ENCODE measurements at regions not wholly inside any gene's neighbourhood (a gene's known extent, or its start where the extent isn't known, plus 50 kb on each side); places are given as distances from the start of the nearest gene placed in this dataset.

GRCh38 chr16:85279825-85280545, 167.7 kb upstream of the CIBAR2 start:
- Histone ChIP-seq H3K36me3 (ENCODE audit: control insufficient read depth, insufficient read depth, low read length) (no peaks in the 10 kb centered on the region), H3K4me3 (ENCODE audit: low read depth, low read length) (no peak overlapping the region), H3K27me3 (ENCODE audit: control insufficient read depth, insufficient read depth, low read length) (peaks cover 1% of the 10 kb centered on the region)
- TF ChIP-seq CTCF (IDR thresholded peaks at IDR 0.05; ENCODE audit: insufficient read depth, low read length, severe bottlenecking): no peak
- FAIRE-seq (no peak), DNase-seq (ENCODE audit: low read depth) (no peak)

GRCh38 chr16:85281181-85281580, 168.9 kb upstream of the CIBAR2 start:
- Histone ChIP-seq H3K36me3 (ENCODE audit: control insufficient read depth, insufficient read depth, low read length) (no peaks in the 10 kb centered on the region), H3K4me3 (ENCODE audit: low read depth, low read length) (no peak overlapping the region), H3K27me3 (ENCODE audit: control insufficient read depth, insufficient read depth, low read length) (peaks cover 1% of the 10 kb centered on the region)
- DNase-seq (ENCODE audit: low read depth) (no peak), FAIRE-seq (no peak)
- TF ChIP-seq CTCF (IDR thresholded peaks at IDR 0.05; ENCODE audit: insufficient read depth, low read length, severe bottlenecking): no peak

- no peak for TF ChIP-seq CTCF (IDR thresholded peaks at IDR 0.05; ENCODE audit: insufficient read depth, low read length, severe bottlenecking)
- no peak for DNase-seq (ENCODE audit: low read depth)
- peaks cover 1% of the 10 kb centered on the region for H3K27me3 ChIP-seq (ENCODE audit: control insufficient read depth, insufficient read depth, low read length)
- H3K36me3 ChIP-seq (ENCODE audit: control insufficient read depth, insufficient read depth, low read length): no peaks in the 10 kb centered on the region
- H3K4me3 ChIP-seq (ENCODE audit: low read depth, low read length): no peak overlapping the region
- no peak for FAIRE-seq
These were observed 170.6 kb upstream of the CIBAR2 start for GRCh38 chr16:85282842-85283241.

GRCh38 chr16:85283305-85284050, 171.2 kb upstream of the CIBAR2 start:
- Histone ChIP-seq H3K4me3 (ENCODE audit: low read depth, low read length) (no peak overlapping the region), H3K36me3 (ENCODE audit: control insufficient read depth, insufficient read depth, low read length) (no peaks in the 10 kb centered on the region), H3K27me3 (ENCODE audit: control insufficient read depth, insufficient read depth, low read length) (peaks cover 1% of the 10 kb centered on the region)
- DNase-seq (ENCODE audit: low read depth) (no peak), FAIRE-seq (no peak)
- TF ChIP-seq CTCF (IDR thresholded peaks at IDR 0.05; ENCODE audit: insufficient read depth, low read length, severe bottlenecking): no peak

GRCh38 chr16:85284141-85284817, 172.0 kb upstream of the CIBAR2 start:
- Histone ChIP-seq H3K27me3 (ENCODE audit: control insufficient read depth, insufficient read depth, low read length) (no peaks in the 10 kb centered on the region), H3K36me3 (ENCODE audit: control insufficient read depth, insufficient read depth, low read length) (no peaks in the 10 kb centered on the region), H3K4me3 (ENCODE audit: low read depth, low read length) (no peak overlapping the region)
- FAIRE-seq (no peak), DNase-seq (ENCODE audit: low read depth) (no peak)
- no peak for TF ChIP-seq CTCF (IDR thresholded peaks at IDR 0.05; ENCODE audit: insufficient read depth, low read length, severe bottlenecking)

Measured in bronchial epithelial cell (primary cell).